D721Med (cell line): ENCODE measurements at regions not wholly inside any gene's neighbourhood (a gene's known extent, or its start where the extent isn't known, plus 50 kb on each side); places are given as distances from the start of the nearest gene placed in this dataset.

ENCODE experiments used
- DNase-seq: peaks from one replicate; pipeline ENCODE4 v3.0.0; 2011; ENCODE audit warnings: low spot score; ENCODE audit not compliant: insufficient read length
- FAIRE-seq: peaks from 2 replicates; lab custom pipeline; 2011; peaks lifted over from hg19 to GRCh38; lab: Jason Lieb, UNC
- CTCF ChIP-seq: IDR thresholded peaks from 2 replicates; pipeline ENCODE4 v1.5.1; 2012; ENCODE audit warnings: mild to moderate bottlenecking, control low read depth; ENCODE audit not compliant: insufficient read depth; ENCODE audit errors: missing control alignments

- FAIRE-seq (no peak), DNase-seq (no peak)
- TF ChIP-seq CTCF: no peak
These were observed 154.9 kb downstream of the WNT5A start for GRCh38 chr3:55332176-55332575.

GRCh38 chr3:55331524-55331923, 155.6 kb downstream of the WNT5A start:
- DNase-seq: no peak
- no peak for TF ChIP-seq CTCF
- FAIRE-seq: no peak

GRCh38 chr3:55330756-55331155, 156.3 kb downstream of the WNT5A start:
- TF ChIP-seq CTCF: no peak
- no peak for DNase-seq
- FAIRE-seq: no peak

GRCh38 chr3:55330355-55330754, 156.8 kb downstream of the WNT5A start:
- FAIRE-seq (no peak), DNase-seq (no peak)
- no peak for TF ChIP-seq CTCF

GRCh38 chr3:55329849-55330248, 157.3 kb downstream of the WNT5A start:
- FAIRE-seq: no peak
- no peak for TF ChIP-seq CTCF
- no peak for DNase-seq

GRCh38 chr3:55327131-55327920, 159.8 kb downstream of the WNT5A start:
- TF ChIP-seq CTCF: no peak
- FAIRE-seq (no peak), DNase-seq (no peak)

- no peak for FAIRE-seq
- TF ChIP-seq CTCF: no peak
- DNase-seq: no peak
These were observed 164.5 kb downstream of the WNT5A start for GRCh38 chr3:55322638-55323037.
